HepG2 (cell line): ENCODE measurements at regions not wholly inside any gene's neighbourhood (a gene's known extent, or its start where the extent isn't known, plus 50 kb on each side); places are given as distances from the start of the nearest gene placed in this dataset.

Experiments used
- ATAC-seq: fragments of 200-7000 bp; cut with Tn5 transposase; 3 replicates; pipeline ENCODE4 v1.9.1; 2020; ENCODE audit warnings: mild to moderate bottlenecking, moderate library complexity
- BruUV-seq: library from RNA; stranded (reverse); fragments of 400-500 nt; replicated peaks from 2 replicates; lab custom pipeline; 2021; lab: Mats Ljungman, UMichigan
- CTCF ChIA-PET: fragments of 300-600 bp; formaldehyde crosslinking; extraction: SDS; loops from one replicate; lab custom pipeline; 2021; ENCODE audit warnings: low total read pairs, inconsistent platforms, low intra/inter-chr PET ratio; lab: Yijun Ruan, JAX
- POLR2A ChIA-PET: fragments of 350-600 bp; sonication (Branson Sonifier 250); formaldehyde crosslinking; loops from one replicate; lab custom pipeline; 2020; ENCODE audit warnings: antibody characterized with exemption, inconsistent platforms; lab: Yijun Ruan, JAX
- DNase-seq: peaks from one replicate; pipeline ENCODE4 v3.0.0-alpha.2; 2015; ENCODE audit warnings: low spot score
- FAIRE-seq: peaks from 3 replicates; lab custom pipeline; 2011; peaks lifted over from hg19 to GRCh38; lab: Jason Lieb, UNC
- H2AFZ ChIP-seq: one replicate; pipeline ENCODE4 v1.6.1; 2011; ENCODE audit warnings: low read length, inconsistent platforms
- H3K27ac ChIP-seq: fragments of 300-600 bp; 3 replicates; pipeline ENCODE4 v1.8.0; 2011; ENCODE audit warnings: mixed run types, mild to moderate bottlenecking, mixed read lengths, low read length, inconsistent platforms; ENCODE audit not compliant: insufficient read depth; ENCODE audit errors: extremely low read length
- H3K27me3 ChIP-seq, 2 experiments: fragments of 200-600 bp in 1 of 2; 2 replicates in 1 of 2; 3 replicates in 1 of 2; pipeline versions ENCODE4 v1.6.0 to v1.8.0; 2011; ENCODE audit warnings: low read length in 2 of 2, mild to moderate bottlenecking in 2 of 2, moderate library complexity in 2 of 2, inconsistent platforms in 1 of 2; ENCODE audit not compliant: insufficient read depth in 2 of 2, control insufficient read depth in 1 of 2
- H3K36me3 ChIP-seq, 2 experiments: fragments of 200-600 bp in 1 of 2; replicated peaks in 1 of 2; 2 replicates in 1 of 2; 3 replicates in 1 of 2; pipeline versions ENCODE4 v1.5.1 to v1.8.0; 2011; ENCODE audit warnings: low read length in 2 of 2, inconsistent platforms in 1 of 2; ENCODE audit not compliant: insufficient read depth in 2 of 2, control insufficient read depth in 1 of 2
- H3K4me1 ChIP-seq: 2 replicates; pipeline ENCODE4 v1.5.1; 2012; ENCODE audit warnings: low read length, inconsistent platforms; ENCODE audit not compliant: insufficient read depth
- H3K4me2 ChIP-seq: 2 replicates; pipeline ENCODE4 v1.6.0; 2011; ENCODE audit warnings: low read depth, low read length, inconsistent platforms
- H3K4me3 ChIP-seq, 3 experiments: fragments of 200-600 bp in 1 of 3; sonication (generic), shearing (Covaris generic) in 1 of 3; replicated peaks in 1 of 3; 2 replicates each; pipeline ENCODE4 v1.5.1; 2011 to 2016; ENCODE audit warnings: low read length in 3 of 3, inconsistent platforms in 2 of 3, low read depth in 2 of 3, mild to moderate bottlenecking in 2 of 3, control low read depth in 1 of 3, mixed read lengths in 1 of 3; ENCODE audit not compliant: insufficient read depth in 1 of 3
- H3K79me2 ChIP-seq: one replicate; pipeline ENCODE4 v1.6.1; 2011; ENCODE audit warnings: low read length, inconsistent platforms; ENCODE audit not compliant: insufficient read depth
- H3K9ac ChIP-seq: 2 replicates; pipeline ENCODE4 v1.6.0; 2011; ENCODE audit warnings: mild to moderate bottlenecking, low read depth, low read length, inconsistent platforms; ENCODE audit not compliant: insufficient read depth
- H3K9me3 ChIP-seq: 2 replicates; pipeline ENCODE4 v1.5.1; 2012; ENCODE audit warnings: mild to moderate bottlenecking, low read length
- H4K20me1 ChIP-seq: 2 replicates; pipeline ENCODE4 v1.6.0; 2011; ENCODE audit warnings: inconsistent platforms, mild to moderate bottlenecking, low read length, moderate library complexity; ENCODE audit not compliant: insufficient read depth
- IRF9 ChIP-seq: sonication (generic); formaldehyde crosslinking; IDR thresholded peaks from 2 replicates; pipeline ENCODE4 v1.8.0; 2022; ENCODE audit warnings: missing genetic modification reagents, mild to moderate bottlenecking, borderline replicate concordance
- KDM5B ChIP-seq: sonication (generic); formaldehyde crosslinking; IDR thresholded peaks from 2 replicates; pipeline ENCODE4 v1.4.0; 2020; ENCODE audit warnings: missing genetic modification reagents, mild to moderate bottlenecking, borderline replicate concordance
- NFYB ChIP-seq: sonication (generic); formaldehyde crosslinking; IDR thresholded peaks from 2 replicates; pipeline ENCODE4 v1.4.0; 2020; ENCODE audit warnings: missing genetic modification reagents
- ZBTB1 ChIP-seq: sonication (generic); formaldehyde crosslinking; IDR thresholded peaks from 2 replicates; pipeline ENCODE4 v1.4.0; 2020; ENCODE audit warnings: missing genetic modification reagents, borderline replicate concordance
- ZNF558 ChIP-seq: sonication (generic); formaldehyde crosslinking; IDR thresholded peaks from 2 replicates; pipeline ENCODE4 v1.9.0; 2022; ENCODE audit warnings: mild to moderate bottlenecking, missing genetic modification reagents, borderline replicate concordance
- ZNF879 ChIP-seq: sonication (generic); formaldehyde crosslinking; IDR thresholded peaks from 2 replicates; pipeline ENCODE4 v1.8.1; 2023; ENCODE audit warnings: missing genetic modification reagents
- WGBS: methylation state at CpG from one replicate; pipeline ENCODE4 v1.1.6; 2017; ENCODE audit warnings: low lambda C conversion rate; 5-methylcytosine and 5-hydroxymethylcytosine counted together
- in situ Hi-C: cut with HindIII; loops from 2 replicates; pipeline ENCODE4 v1.10.0; 2017; ENCODE audit warnings: low pct_unique_long_range_greater_than_20kb; ENCODE audit not compliant: extremely low pct_ligation_motif_present
- intact Hi-C: fragments of 100-400 bp; cut with micrococcal nuclease; formaldehyde crosslinking; loops from one replicate; pipeline ENCODE4 v1.10.0; 2022; ENCODE audit not compliant: unreplicated experiment
- TF ChIP-seq, protein P1 (sequence below): sonication (generic); formaldehyde crosslinking; IDR thresholded peaks from 2 replicates; pipeline ENCODE4 v1.4.0; 2020; ENCODE audit warnings: low read depth, mild to moderate bottlenecking, missing genetic modification reagents
- TF ChIP-seq, protein P2 (sequence below): sonication (generic); formaldehyde crosslinking; IDR thresholded peaks from 2 replicates; pipeline ENCODE4 v1.4.0; 2020; ENCODE audit warnings: missing genetic modification reagents

DNA sequence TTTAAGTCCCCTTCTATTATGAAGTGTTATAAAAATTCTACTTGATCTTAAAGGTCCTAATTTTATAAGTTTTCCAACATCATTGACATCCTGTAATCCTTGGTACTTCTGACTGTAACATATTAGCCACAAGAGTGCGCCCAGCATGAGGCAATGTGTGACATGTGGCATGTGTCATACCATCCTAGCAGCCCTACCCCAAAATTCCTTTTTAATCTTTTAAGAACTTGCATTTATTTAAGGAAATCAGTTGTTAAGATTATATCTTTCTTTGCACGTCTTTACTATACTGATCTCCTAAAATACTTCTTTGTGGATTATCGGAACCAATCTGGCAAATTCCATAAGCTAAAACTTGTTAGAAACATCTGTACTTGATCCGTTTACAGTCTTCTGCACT lies 167.1 kb upstream of the SLC24A3 start:
- Histone ChIP-seq H3K36me3 (no peaks in the 10 kb centered on the region), H3K9me3 (no peaks in the 10 kb centered on the region), H3K4me3 (no peak overlapping the region), H3K27ac (no peak overlapping the region), H3K27me3 (no peaks in the 10 kb centered on the region), H3K4me2 (no peak overlapping the region), H3K9ac (no peak overlapping the region), H3K4me1 (no peaks in the 10 kb centered on the region), H4K20me1 (no peaks in the 10 kb centered on the region), H3K79me2 (no peaks in the 10 kb centered on the region), H2AFZ (no peak overlapping the region)
- DNase-seq (no peak), FAIRE-seq (no peak), ATAC-seq (no peak)
- in situ Hi-C loops, result no loop called here
- intact Hi-C loops, result no loop called here
- 12% methylated on average over 4 of the region's 4 CpGs for WGBS
- TF ChIP-seq, protein P1, sequence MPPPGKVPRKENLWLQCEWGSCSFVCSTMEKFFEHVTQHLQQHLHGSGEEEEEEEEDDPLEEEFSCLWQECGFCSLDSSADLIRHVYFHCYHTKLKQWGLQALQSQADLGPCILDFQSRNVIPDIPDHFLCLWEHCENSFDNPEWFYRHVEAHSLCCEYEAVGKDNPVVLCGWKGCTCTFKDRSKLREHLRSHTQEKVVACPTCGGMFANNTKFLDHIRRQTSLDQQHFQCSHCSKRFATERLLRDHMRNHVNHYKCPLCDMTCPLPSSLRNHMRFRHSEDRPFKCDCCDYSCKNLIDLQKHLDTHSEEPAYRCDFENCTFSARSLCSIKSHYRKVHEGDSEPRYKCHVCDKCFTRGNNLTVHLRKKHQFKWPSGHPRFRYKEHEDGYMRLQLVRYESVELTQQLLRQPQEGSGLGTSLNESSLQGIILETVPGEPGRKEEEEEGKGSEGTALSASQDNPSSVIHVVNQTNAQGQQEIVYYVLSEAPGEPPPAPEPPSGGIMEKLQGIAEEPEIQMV (CRISPR knock-in tag), result no peak
- TF ChIP-seq KDM5B (CRISPR knock-in tag), result no peak
- TF ChIP-seq ZNF558 (CRISPR knock-in tag), result no peak
- TF ChIP-seq, protein P2, sequence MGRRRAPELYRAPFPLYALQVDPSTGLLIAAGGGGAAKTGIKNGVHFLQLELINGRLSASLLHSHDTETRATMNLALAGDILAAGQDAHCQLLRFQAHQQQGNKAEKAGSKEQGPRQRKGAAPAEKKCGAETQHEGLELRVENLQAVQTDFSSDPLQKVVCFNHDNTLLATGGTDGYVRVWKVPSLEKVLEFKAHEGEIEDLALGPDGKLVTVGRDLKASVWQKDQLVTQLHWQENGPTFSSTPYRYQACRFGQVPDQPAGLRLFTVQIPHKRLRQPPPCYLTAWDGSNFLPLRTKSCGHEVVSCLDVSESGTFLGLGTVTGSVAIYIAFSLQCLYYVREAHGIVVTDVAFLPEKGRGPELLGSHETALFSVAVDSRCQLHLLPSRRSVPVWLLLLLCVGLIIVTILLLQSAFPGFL (CRISPR knock-in tag), result no peak
- no peak for TF ChIP-seq ZNF879
- TF ChIP-seq IRF9 (CRISPR knock-in tag), result no peak
- TF ChIP-seq ZBTB1 (CRISPR knock-in tag), result no peak
- TF ChIP-seq NFYB (CRISPR knock-in tag), result no peak
- BruUV-seq, result no TSS peak
- ChIA-PET CTCF (no interaction called here), POLR2A (no interaction called here)
